GM20431 (cell line): ENCODE measurements at regions not wholly inside any gene's neighbourhood (a gene's known extent, or its start where the extent isn't known, plus 50 kb on each side); places are given as distances from the start of the nearest gene placed in this dataset.

Source experiments
- in situ Hi-C: fragments of 300-500 bp; cut with MseI, MboI; formaldehyde crosslinking; loops from one replicate; pipeline ENCODE4 v1.15.0; 2020; ENCODE audit warnings: low sequenced_read_pairs; ENCODE audit not compliant: unreplicated experiment

- in situ Hi-C loops: no loop called here
Observed at GRCh38 chr5:147154809-147155208, 80.0 kb upstream of the STK32A start.

DNA sequence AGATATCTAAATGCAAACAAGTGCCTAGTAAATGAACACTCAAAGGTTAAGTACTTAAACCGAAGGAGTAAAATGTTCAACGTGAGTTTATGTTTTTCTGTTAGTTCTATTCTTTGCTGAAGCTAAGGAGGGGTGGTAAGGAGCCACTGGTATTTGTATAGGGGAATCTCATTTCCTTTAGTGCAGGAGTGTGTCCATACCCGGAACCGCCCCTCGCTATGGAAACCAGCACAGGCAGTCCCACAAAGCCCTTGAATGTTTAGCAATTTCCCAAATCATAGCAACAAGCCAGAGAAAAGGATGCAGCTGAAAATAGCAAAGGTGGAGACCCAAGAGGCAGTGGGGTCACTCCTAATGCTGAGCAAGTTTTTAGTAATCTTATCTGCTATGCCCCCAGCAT, 78.8 kb upstream of the STK32A start:
- in situ Hi-C loops: no loop called here

GRCh38 chr5:147160902-147161700, 73.7 kb upstream of the STK32A start:
- in situ Hi-C loops: no loop called here

- in situ Hi-C loops: no loop called here
Observed at GRCh38 chr5:147162740-147163139, 72.1 kb upstream of the STK32A start.

DNA sequence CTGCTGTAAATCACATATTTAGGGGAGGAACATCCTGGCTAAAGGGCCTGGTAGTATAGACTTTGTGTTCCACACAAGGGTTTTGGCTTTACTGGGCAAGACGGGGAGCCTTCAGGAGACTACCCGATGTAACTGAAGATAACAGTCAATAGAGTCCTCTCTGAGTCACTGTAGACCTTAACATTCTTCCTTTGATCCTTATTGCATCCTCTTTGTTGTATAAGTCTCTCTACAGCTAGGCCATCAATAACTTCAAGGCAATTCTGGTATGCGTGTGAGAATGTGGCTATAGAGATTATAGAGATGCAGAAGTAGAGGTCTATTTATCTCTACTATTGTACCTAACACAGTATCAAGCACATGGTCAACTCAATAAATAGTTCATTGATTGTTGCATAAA, 67.3 kb upstream of the STK32A start:
- in situ Hi-C loops: no loop called here

GRCh38 chr5:147168578-147169327, 66.1 kb upstream of the STK32A start:
- in situ Hi-C loops: no loop called here

DNA sequence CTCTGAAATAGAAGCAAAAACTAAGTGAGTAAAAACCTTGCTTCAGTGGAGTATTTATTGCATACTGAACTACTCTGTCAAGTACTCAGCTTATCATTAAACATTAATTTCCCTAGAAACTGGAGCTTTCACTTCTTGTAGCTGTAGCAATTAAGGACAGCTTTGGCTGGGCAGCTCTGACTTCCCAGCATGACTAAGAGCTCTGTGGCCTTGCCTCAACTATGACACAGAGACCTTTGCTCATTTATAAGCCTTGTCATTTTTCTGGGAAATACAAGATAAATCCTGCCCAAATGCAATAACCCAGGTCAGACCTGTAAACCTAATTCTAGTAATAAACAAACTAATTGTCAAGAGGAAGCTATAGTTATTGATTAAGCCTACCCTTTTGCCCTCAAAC, 65.4 kb upstream of the STK32A start:
- in situ Hi-C loops: no loop called here

GRCh38 chr5:147169901-147170300, 64.9 kb upstream of the STK32A start:
- in situ Hi-C loops: no loop called here

- in situ Hi-C loops: no loop called here
Observed at GRCh38 chr5:147170603-147171002, 64.2 kb upstream of the STK32A start.

- in situ Hi-C loops: loop anchor here (25.0 kb wide), 1 partner anchor 87 kb away; no protein-coding TSS in a partner anchor
Observed at GRCh38 chr5:147174671-147175265, 60.1 kb upstream of the STK32A start.

- in situ Hi-C loops: loop anchor here (25.0 kb wide), 1 partner anchor 88 kb away; no protein-coding TSS in a partner anchor
Observed at GRCh38 chr5:147175516-147176097, 59.2 kb upstream of the STK32A start.

DNA sequence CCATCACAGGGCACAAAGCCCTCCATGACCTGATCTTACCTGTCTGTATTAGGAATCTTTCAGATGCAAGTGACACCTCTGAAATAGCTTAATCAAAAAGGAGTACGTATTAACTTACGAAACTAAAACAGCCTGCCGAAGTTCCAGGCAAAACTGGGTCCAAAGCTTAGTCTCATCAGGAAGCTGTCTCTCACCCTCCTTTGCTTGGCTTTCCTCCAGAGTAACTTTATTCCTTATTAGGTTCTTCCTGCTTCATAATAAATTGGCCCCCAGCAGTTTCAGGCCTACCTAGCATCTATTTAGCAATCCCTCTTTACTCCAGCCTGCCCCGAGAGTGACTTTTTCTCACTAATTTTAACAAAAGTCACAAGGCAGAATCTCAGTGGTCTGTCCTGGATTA, 58.4 kb upstream of the STK32A start:
- in situ Hi-C loops: loop anchor here (25.0 kb wide), 1 partner anchor 89 kb away; no protein-coding TSS in a partner anchor

GRCh38 chr5:147177125-147177840, 57.5 kb upstream of the STK32A start:
- in situ Hi-C loops: loop anchor here (25.0 kb wide), 1 partner anchor 90 kb away; no protein-coding TSS in a partner anchor

- in situ Hi-C loops: loop anchor here (25.0 kb wide), 1 partner anchor 92 kb away; no protein-coding TSS in a partner anchor
Observed at GRCh38 chr5:147179562-147180147, 55.2 kb upstream of the STK32A start.

DNA sequence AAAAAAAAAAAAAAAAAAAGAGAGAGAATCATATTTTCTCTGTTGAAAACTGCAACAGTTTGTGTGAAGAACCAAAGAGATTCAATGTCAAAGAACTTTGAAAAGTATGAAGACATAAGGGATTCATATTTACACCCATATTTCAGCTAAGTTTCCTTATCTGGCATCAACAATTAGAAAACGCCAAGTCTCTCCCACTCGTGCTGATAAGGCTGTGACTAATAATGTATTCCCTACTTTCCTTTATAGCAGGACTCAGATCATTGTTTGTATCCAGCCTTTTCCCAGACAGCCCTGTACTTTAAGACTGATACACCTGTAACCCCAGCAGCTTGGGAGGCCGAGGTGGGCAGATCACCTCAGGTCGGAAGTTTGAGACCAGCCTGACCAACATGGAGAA, 54.1 kb upstream of the STK32A start:
- in situ Hi-C loops: loop anchor here (25.0 kb wide), 1 partner anchor 93 kb away; no protein-coding TSS in a partner anchor
